HG02973 (cell line): ENCODE measurements at regions not wholly inside any gene's neighbourhood (a gene's known extent, or its start where the extent isn't known, plus 50 kb on each side); places are given as distances from the start of the nearest gene placed in this dataset.
"Not testable (repeated sequence)": the region's sequence is repeated elsewhere in the genome, so short reads cannot be mapped to it uniquely, and the experiment has no call there.

Experiments used
- ATAC-seq: cut with Tn5 transposase; IDR thresholded peaks from one replicate; pipeline ENCODE4 v1.9.1; 2021; ENCODE audit warnings: moderate library complexity; ENCODE audit not compliant: unreplicated experiment

DNA sequence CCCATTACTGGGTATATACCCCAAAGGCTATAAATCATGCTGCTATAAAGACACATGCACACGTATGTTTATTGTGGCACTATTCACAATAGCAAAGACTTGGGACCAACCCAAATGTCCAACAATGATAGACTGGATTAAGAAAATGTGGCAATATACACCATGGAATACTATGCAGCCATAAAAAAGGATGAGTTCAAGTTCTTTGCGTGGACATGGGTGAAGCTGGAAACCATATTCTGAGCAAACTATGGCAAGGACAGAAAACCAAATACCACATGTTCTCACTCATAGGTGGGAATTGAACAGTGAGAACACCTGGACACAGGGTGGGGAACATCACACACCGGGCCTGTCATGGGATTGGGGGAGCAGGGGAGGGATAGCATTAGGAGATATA is 54.4 kb upstream of the MUCL1 start:
- not testable (repeated sequence) for ATAC-seq

DNA sequence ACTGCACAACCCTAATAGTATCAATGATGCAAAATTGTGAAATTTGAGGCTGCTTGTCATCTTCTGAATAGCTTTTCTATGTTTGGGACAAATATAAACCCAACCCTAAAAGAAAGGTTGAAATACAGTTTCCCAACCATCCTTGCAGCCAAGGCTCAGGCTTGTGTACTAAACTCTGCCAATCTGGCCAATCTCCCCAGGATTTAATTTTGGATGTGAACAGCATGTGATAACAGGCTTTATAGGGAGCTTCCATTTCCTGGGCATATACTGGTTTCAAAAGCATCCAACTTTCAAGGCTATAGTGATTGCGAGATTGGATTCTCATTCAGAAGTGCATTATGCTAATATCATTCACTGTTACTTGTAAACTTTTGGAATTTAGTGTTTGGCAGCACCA is 55.7 kb upstream of the MUCL1 start:
- no peak for ATAC-seq

DNA sequence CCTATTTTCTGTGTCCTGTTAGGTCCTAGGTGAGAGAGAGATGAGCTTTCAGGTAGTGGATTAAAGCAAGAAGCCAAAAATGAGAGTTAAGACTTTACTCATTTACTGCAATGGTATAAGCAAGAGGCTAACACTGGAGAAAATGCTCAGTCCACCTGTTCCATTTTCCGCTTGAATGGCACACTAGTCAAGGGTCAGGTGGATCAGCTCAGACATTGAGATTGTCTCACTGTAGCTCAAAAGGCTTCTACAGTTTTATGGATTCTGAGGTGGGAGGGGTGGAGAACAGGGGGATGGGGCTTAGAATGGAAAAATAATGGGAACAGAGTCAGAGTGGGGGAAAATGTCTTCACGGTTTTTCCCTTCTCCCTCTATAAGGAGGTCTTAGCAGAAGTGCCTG is 57.3 kb upstream of the MUCL1 start:
- ATAC-seq, result no peak

DNA sequence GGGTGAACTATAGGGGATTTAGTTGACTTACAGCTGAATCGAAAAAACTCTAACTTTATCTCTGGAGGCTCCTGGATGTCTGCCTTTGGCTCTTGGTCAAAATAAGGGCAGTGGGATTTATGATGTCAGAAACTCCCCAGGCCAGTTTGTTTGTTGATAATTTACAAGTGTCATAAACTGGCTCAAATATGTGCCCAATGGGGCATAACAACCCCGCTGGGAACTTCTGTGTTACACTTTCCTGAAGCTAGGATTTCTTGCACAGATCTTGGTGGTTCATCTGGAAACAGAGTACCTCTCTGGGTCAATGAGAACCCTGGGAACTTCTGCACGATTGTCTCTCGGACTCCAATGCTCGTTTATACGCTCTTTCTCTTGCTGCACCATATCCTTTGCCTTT is 58.7 kb upstream of the MUCL1 start:
- no peak for ATAC-seq

DNA sequence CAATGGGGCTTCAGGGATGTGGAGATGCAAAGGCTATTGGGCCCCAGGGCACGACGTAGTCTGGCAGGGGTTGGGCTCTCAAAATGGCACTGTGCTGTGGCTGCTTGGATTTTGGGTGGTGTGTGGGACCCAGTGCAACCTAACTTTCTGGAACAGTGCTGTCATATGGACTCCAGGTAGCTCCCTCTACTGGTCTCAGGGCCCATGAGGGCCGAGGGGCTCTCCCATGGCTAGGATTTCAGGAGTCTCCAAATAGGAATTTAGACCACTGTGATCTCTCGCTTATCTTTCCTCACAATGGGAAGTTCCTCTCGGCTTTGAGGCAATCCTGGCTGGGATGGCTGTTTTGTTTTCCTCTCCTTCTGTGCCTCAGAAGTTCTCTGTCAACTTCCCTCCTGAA is 68.2 kb upstream of the MUCL1 start:
- no peak for ATAC-seq

DNA sequence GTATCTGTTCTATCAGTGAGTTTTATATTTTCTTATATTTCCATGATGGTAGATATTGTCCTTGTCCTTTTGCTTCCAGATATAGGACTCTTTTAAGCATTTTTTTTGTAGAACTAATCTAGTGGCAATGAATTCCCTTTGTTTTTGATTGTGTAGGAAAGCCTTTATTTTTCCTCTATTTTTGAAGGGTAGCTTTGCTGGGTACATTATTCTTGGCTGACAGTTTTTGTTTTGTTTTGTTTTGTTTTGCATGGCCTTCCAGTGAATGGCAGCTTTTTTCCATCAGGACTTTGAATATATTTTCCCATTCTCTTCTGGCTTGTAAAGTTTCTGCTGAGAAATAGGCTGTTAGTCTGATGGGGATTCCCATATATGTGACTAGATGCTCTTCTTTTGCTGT is 70.2 kb upstream of the MUCL1 start:
- ATAC-seq, result no peak

DNA sequence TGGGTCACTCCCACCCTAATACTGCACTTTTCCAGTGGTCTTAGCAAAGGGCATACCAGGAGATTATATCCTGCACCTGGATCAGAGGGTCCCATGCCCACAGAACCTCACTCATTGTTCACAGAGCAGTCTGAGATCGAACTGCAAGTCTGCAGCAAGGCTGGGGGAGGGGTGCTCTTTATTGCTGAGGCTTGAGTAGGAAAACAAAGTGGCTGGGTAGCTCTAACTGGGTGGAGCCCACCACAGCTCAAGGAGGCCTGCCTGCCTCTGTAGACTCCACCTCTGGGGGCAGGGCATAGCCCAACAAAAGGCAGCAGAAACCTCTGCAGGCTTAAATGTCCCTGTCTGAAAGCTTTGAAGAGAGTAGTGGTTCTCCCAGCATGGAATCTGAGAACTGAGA is 77.3 kb upstream of the MUCL1 start:
- ATAC-seq, result not testable (repeated sequence)

DNA sequence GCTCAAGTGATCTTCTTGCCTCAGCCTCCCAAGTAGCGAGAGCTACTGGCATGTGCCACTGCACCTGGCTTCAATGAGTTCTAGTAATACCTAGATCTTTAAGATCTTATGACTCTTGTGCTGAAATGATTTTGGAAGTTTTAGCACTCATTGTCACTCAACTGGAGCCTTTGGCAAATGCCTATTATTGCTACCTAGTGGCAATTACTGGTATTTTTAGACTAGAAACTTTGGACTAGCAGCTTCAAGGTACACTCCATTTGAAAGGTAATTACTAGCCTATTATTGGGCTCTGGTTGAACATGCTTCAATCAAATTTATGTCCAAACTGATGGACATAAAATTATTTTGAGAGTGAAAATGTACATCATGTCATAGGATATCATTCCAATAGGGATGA is 80.7 kb upstream of the MUCL1 start:
- ATAC-seq, result no peak

DNA sequence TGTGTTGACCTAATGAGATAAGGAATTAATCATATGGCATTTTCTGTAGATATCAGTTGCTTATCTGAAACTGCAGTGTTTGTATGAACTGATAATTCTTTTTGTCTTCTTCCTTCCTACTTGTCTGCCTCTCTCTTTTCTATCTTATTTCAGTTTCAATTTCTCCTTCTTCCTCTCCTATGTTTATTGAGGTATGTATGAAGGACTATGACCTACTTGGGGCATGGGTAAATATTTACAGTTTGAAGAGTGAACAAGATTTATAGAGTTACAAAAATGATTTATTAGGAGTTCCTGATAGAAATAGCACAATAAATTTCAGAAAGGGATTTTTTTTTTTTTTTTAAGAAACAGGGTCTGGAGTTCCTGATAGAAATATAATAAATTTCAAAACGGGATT is 88.7 kb upstream of the MUCL1 start:
- ATAC-seq, result no peak

DNA sequence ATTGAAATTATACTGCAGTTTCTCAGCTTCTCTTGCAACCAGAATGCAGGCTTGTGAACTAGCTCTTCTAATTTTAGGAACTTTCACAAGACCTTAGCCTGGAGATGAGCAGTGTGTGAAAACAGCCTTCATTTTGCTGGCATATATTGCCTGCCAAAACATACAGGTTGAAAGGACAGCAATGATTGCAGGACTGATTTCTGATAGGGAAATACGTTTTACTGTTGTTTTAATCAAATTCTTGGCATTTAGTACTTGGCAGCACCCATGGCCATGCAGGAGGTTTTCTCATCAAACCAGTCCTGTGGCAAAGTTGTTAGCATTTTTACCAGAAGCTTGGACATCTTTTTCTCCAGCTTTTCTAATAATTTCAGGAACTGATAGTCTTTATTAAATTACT is 91.9 kb upstream of the MUCL1 start:
- ATAC-seq, result no peak

DNA sequence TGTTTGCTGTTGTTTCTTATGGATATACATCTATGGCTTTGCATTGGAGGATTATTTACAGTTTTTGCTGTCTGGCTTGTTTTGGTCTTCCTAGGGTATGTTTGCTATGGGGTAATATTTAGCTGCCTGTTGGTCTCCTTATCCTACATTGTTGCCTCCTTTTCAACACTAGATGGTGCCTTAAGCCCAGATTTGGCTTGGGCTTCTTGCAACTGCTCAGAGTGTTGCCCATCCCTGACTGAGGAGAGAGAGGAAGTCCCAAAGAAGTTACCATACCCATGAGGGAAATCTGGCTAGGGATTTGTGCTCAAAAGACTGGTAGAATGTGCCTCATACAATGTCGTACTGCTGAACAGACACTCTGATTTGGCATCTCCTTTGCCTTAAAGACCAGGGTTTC is 94.6 kb upstream of the MUCL1 start:
- ATAC-seq, result no peak

DNA sequence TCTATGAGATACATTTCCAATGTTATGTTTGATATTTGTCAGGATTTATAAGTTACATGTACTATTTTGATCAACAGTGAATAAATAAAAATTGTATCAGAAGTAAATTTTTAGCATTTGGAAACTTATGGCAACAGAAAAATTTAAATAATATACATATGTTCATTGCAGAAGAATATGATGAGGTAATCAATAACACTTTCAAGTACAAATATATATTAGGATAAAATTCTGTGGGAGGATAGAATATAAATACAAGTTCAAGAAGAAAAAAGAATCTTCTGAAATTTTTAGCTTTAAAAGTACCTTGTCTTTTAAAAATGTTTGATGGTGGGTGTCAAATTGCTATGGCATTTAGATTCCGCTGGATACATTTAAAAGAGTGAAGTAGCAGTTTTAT is 102.8 kb upstream of the MUCL1 start:
- ATAC-seq, result no peak

DNA sequence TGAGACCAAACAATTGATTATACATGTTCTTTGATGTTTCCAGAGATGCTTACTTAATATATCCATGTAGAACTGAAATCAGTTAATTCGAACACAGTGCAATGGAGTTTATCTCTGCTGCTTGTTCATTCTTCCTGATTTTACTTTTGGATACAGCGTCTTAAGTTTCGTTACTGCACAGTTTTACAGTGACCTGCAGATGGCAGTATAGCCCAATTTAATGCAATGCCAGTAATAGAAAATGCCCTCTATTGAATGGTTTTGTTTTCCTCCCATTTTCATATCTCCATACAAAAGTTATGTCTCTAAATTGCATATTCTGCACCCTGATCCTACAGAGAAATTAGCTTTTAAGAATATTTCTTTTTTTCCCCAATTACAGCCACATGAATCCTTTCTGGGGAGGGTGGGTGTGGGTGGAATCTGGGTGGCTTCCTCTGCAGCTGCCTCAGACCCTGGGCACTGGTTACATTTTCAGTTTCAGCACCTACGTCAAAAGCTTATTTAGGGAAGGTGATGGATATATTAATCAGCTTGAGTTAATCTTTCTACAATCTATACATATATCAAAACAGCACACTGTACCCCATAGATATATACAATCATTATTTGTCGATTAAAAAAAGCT is 101.1 kb upstream of the DCD start:
- ATAC-seq, result no peak

DNA sequence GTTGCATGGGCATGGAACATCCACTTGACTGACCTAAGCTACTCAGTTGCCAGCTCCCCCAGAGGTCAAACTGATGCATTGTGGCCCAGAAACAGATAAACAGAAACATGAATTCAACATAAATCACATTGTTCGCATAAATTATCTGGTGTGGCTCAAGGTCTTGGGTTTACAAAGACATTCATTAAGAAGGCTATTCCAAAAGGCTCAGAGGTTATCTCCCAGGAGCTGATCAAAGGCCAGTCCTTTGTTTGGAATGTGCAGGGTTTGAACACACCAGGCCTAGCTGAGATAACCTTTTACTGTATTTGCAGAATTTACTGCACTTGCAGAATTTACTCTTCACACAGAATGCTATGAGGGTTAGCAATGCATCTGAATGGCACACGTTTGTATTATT is 96.4 kb upstream of the DCD start:
- no peak for ATAC-seq

DNA sequence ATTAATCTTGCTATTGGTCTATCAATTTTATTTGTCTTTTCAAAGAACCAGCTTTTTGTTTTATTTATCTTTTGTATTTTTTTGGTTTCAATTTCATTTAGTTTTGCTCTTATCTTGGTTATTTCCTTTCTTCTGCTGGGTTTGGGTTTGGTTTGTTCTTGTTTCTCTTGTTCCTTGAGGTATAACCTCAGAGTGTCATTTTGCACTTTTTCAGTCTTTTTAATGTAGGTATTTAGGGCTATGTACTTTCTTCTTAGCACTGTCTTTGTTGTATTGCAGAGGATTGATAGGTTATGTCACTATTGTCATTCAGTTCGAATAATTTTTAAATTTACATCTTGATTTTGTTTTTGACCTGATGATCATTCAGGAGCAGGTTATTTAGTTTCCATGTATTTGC is 92.7 kb upstream of the DCD start:
- no peak for ATAC-seq

DNA sequence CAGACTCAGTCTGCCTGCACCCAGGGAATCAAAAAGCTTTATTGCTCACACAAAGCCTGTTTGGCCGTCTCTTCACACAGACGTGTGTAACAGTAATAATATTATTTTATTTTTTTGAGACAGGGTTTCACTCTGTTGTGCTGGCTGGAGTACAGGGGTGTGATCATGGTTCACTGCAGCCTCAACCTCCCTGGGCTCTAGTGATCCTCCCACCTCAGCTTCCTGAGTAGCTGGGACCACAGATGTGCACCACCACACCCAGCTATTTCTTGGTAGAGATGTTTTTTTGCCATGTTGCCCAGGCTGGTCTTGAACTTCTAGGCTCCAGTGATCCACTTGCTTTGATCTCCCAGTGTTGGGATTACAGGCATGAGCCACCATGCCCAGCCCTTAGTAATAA is 88.4 kb upstream of the DCD start:
- ATAC-seq, result no peak

DNA sequence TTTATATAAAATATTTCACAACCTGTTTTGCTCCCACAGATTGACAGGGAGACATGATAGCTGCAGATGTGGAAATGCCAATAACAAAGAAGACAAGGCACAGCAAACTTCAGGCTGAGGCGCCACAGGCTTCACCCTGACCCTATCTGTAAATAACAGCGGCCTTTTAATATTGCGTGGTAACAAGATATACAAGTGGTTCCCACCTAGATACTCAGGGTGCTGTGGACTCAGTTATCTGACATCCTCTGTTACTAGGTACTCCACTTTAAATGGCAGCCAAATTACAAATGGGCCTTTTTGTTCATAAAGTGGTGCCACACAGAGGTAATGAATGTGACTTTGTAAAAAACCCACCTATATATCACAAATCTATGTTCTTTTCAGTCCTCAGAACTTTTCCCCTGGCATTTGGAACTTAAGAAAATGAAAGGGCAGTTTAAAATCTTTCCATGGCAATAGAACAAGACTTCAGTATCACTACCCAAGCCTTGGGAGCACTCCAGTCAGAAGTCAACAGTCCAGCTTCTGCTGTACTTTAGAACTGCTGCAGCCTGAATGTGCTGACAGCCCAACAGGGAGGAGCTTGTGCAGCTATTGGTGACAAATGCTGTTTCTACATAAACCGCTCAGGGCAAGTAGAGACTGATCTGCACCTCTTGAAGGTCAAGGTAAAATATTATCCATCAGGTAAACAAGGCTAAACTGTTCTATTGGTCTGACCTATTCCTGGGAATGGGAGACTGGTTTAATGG is 86.2 kb upstream of the DCD start:
- ATAC-seq, result no peak

DNA sequence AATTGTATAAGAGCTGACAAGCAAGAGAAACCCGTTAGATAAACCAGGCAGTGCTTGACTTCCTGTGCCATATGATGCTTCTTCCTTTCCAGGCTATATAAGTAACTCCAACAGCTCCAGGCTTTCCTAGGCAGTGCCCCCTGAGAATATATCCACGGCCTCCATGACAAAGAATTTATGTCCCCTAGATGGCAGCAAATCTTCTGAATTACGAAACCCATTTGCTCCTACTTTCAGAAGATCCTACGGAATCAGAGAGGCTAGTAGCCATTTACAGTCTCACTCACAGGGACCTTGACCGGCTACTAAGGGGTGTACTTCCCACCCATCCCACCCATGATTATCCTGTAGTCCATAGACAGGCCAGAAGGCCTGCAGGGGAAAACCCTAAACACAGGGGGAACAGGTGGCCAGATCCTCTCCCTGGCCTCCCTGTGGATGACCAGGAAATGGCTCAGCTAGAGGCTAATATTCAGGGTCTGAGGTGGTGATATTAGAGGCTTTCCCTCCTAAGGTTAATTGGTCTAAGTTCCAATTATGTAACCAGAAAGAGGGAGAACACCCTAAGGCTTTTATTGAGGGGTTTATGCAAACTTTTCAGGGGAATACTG is 77.2 kb upstream of the DCD start:
- ATAC-seq, result no peak

DNA sequence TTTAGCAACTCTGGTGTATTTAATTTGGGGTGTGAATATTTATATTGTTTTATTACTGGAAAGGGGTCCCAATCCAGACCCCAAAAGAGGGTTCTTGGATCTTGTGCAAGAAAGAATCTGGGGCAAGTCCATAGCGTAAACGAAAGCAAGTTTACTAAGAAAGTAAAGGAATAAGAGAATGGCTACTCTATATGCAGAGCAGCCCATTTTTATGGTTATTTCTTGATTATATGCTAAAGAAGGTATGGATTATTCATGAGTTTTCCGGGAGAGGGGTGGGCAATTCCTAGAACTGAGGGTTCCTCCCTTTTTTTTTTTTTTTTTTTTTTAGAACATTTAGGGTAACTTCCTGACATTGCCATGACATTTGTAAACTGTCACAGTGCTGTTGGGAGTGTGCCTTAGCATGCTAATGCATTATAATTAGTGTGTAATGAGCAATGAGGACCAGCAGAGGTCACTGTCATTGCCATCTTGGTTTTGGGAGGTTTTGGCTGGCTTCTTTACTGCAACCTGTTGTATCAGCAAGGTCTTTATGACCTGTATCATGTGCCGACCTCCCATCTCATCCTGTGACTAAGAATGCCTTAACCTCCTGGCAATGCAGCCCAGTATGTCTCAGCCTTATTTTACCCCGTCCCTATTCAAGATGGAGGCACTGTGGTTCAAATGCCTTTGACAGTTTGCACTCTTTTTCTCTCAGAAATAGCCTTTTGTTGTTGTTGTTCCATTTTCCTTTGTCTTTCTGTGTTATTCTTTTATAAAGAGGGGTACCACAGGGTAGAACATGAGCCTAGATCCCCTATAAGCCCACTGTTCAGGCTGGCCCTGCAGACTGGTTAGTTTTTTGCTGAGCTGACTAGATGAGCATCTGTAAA is 75.5 kb upstream of the DCD start:
- ATAC-seq, result peak; percentile 88

DNA sequence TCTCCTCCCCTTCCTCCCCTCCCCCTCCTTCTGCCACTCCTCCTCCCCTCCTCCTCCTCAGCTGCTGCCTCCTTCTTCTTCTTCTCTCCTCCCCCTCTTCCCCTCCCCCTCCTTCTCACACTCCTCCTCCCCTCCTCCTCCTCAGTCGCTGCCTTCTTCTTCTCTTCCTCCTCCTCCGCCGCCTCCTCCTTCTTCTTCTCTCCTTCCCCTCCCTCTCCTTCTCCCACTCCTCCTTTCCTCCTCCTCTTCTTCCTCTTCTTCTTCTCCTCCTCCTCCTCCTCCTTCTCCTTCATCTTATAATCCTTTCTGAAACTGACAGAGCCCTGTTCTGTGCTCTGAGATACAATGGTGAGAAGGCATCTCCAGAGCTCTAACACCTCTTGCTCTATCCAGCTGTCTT is 73.1 kb upstream of the DCD start:
- ATAC-seq, result no peak

DNA sequence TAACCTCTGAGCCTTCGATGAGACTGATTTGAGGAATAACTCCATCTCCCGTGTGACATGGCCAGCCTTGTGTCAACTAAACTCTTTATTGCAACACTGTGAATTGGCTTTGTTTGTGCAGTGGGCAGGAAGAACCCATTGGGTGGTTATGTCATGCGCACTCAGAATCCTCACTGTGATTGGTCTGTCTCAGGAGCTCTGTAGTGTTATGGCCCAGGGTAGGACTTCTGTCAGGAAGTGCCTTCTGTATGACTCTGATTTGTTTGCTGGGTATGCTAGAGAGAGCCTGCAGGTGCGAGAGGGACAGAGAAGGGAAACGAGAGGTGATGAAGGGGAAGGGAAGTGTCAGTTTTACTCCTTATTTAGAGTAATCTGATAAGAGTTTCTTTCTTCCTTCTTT is 71.5 kb upstream of the DCD start:
- ATAC-seq, result no peak

DNA sequence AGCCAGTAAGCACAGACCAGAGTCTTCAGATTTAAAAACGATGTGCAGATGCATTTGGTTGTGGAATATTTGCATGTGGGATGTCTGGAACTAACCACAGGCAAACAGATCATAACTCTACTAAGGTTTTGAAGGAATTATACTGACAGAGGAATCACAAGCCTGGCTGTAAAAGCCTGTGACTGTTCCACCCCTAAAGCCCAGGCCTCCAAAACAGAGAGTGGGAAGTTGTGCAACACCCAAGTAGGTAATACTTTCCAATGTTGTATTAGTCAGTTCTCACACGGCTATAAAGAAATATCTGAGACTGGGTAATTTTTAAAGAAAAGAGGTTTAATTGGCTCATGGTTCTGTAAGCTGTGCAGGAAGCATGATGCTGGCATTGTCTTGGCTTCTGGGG is 68.1 kb upstream of the DCD start:
- no peak for ATAC-seq
